ENCODE measurements at regions not wholly inside any gene's neighbourhood (a gene's known extent, or its start where the extent isn't known, plus 50 kb on each side); places are given as distances from the start of the nearest gene placed in this dataset.

GRCh38 chr18:71018816-71019215 is 730.0 kb downstream of the SOCS6 start:
- H3K4me3 Mint-ChIP-seq = no peak overlapping the region
- no peak overlapping the region for H3K27ac Mint-ChIP-seq
- no peak for DNase-seq
- ATAC-seq (ENCODE audit: low read depth in 2 of 2) = no peak
- H3K27me3 Mint-ChIP-seq = no peaks in the 10 kb centered on the region
- H3K4me1 Mint-ChIP-seq = no peaks in the 10 kb centered on the region
- H3K9me3 Mint-ChIP-seq = peaks cover 0 to 6% (median 3%) of the 10 kb centered on the region in 7 donors
- no peaks in the 10 kb centered on the region for H3K36me3 Mint-ChIP-seq

- Mint-ChIP-seq H3K4me1 (no peaks in the 10 kb centered on the region), H3K4me3 (no peak overlapping the region), H3K36me3 (no peaks in the 10 kb centered on the region), H3K27me3 (no peaks in the 10 kb centered on the region), H3K27ac (no peak overlapping the region), H3K9me3 (peaks cover 0 to 6% (median 0%) of the 10 kb centered on the region in 7 donors)
- no peak for DNase-seq
- ATAC-seq (ENCODE audit: low read depth in 2 of 2) = no peak
These were observed 723.9 kb downstream of the SOCS6 start for GRCh38 chr18:71012789-71013188.

- Mint-ChIP-seq H3K36me3 (no peaks in the 10 kb centered on the region), H3K27ac (no peak overlapping the region), H3K27me3 (no peaks in the 10 kb centered on the region), H3K9me3 (peaks cover 0 to 6% (median 0%) of the 10 kb centered on the region in 7 donors), H3K4me1 (no peaks in the 10 kb centered on the region), H3K4me3 (no peak overlapping the region)
- no peak for DNase-seq
- ATAC-seq (ENCODE audit: low read depth in 2 of 2) = no peak
These were observed 722.5 kb downstream of the SOCS6 start for GRCh38 chr18:71011389-71011788.

GRCh38 chr18:71008257-71008656 is 719.4 kb downstream of the SOCS6 start:
- no peak overlapping the region for H3K4me3 Mint-ChIP-seq
- peaks cover 0 to 6% (median 3%) of the 10 kb centered on the region in 7 donors for H3K9me3 Mint-ChIP-seq
- ATAC-seq (ENCODE audit: low read depth in 2 of 2) = no peak
- no peak overlapping the region for H3K27ac Mint-ChIP-seq
- H3K4me1 Mint-ChIP-seq = no peaks in the 10 kb centered on the region
- no peak for DNase-seq
- no peaks in the 10 kb centered on the region for H3K27me3 Mint-ChIP-seq
- no peaks in the 10 kb centered on the region for H3K36me3 Mint-ChIP-seq

- Mint-ChIP-seq H3K27ac (no peak overlapping the region), H3K9me3 (peaks cover 0 to 12% (median 2%) of the 10 kb centered on the region in 7 donors), H3K4me3 (no peak overlapping the region), H3K4me1 (no peaks in the 10 kb centered on the region), H3K27me3 (no peaks in the 10 kb centered on the region), H3K36me3 (no peaks in the 10 kb centered on the region)
- DNase-seq (no peak), ATAC-seq (ENCODE audit: low read depth in 2 of 2) (no peak)
These were observed 712.8 kb downstream of the SOCS6 start for GRCh38 chr18:71001597-71001996.

- DNase-seq (no peak), ATAC-seq (ENCODE audit: low read depth in 2 of 2) (no peak)
- Mint-ChIP-seq H3K27me3 (no peaks in the 10 kb centered on the region), H3K4me3 (no peak overlapping the region), H3K4me1 (no peaks in the 10 kb centered on the region), H3K9me3 (peaks cover 0 to 17% (median 4%) of the 10 kb centered on the region in 7 donors), H3K36me3 (no peaks in the 10 kb centered on the region), H3K27ac (no peak overlapping the region)
These were observed 709.6 kb downstream of the SOCS6 start for GRCh38 chr18:70998490-70998889.

GRCh38 chr18:70994116-70994515 is 705.3 kb downstream of the SOCS6 start:
- no peaks in the 10 kb centered on the region for H3K27me3 Mint-ChIP-seq
- H3K27ac Mint-ChIP-seq = no peak overlapping the region
- ATAC-seq (ENCODE audit: low read depth in 2 of 2) (no peak), DNase-seq (no peak)
- peaks cover 0 to 17% (median 5%) of the 10 kb centered on the region in 7 donors for H3K9me3 Mint-ChIP-seq
- no peak overlapping the region for H3K4me3 Mint-ChIP-seq
- H3K4me1 Mint-ChIP-seq = no peaks in the 10 kb centered on the region
- H3K36me3 Mint-ChIP-seq = no peaks in the 10 kb centered on the region

- DNase-seq (no peak), ATAC-seq (ENCODE audit: low read depth in 2 of 2) (no peak)
- H3K4me1 Mint-ChIP-seq = no peaks in the 10 kb centered on the region
- no peak overlapping the region for H3K27ac Mint-ChIP-seq
- no peaks in the 10 kb centered on the region for H3K36me3 Mint-ChIP-seq
- H3K9me3 Mint-ChIP-seq = peaks cover 0 to 20% (median 7%) of the 10 kb centered on the region in 7 donors
- H3K27me3 Mint-ChIP-seq = no peaks in the 10 kb centered on the region
- no peak overlapping the region for H3K4me3 Mint-ChIP-seq
These were observed 702.7 kb downstream of the SOCS6 start for GRCh38 chr18:70991577-70991976.

GRCh38 chr18:70985948-70986347 is 697.1 kb downstream of the SOCS6 start:
- Mint-ChIP-seq H3K9me3 (peaks cover 12 to 30% (median 19%) of the 10 kb centered on the region in 7 donors), H3K27me3 (no peaks in the 10 kb centered on the region), H3K27ac (no peak overlapping the region), H3K4me3 (no peak overlapping the region), H3K4me1 (no peaks in the 10 kb centered on the region), H3K36me3 (no peaks in the 10 kb centered on the region)
- ATAC-seq (ENCODE audit: low read depth in 2 of 2) = no peak
- DNase-seq = no peak

GRCh38 chr18:70982292-70982691 is 693.4 kb downstream of the SOCS6 start:
- peaks cover 9 to 25% (median 19%) of the 10 kb centered on the region in 7 donors for H3K9me3 Mint-ChIP-seq
- no peak overlapping the region for H3K4me3 Mint-ChIP-seq
- no peaks in the 10 kb centered on the region for H3K4me1 Mint-ChIP-seq
- DNase-seq (no peak), ATAC-seq (ENCODE audit: low read depth in 2 of 2) (no peak)
- no peaks in the 10 kb centered on the region for H3K27me3 Mint-ChIP-seq
- H3K27ac Mint-ChIP-seq = no peak overlapping the region
- no peaks in the 10 kb centered on the region for H3K36me3 Mint-ChIP-seq

GRCh38 chr18:70981400-70982140 is 692.7 kb downstream of the SOCS6 start:
- ATAC-seq (ENCODE audit: low read depth in 2 of 2) = no peak
- H3K4me1 Mint-ChIP-seq = no peaks in the 10 kb centered on the region
- no peak for DNase-seq
- no peaks in the 10 kb centered on the region for H3K36me3 Mint-ChIP-seq
- H3K27me3 Mint-ChIP-seq = no peaks in the 10 kb centered on the region
- no peak overlapping the region for H3K4me3 Mint-ChIP-seq
- H3K9me3 Mint-ChIP-seq = peaks cover 9 to 25% (median 14%) of the 10 kb centered on the region in 7 donors
- H3K27ac Mint-ChIP-seq = no peak overlapping the region

- ATAC-seq (ENCODE audit: low read depth in 2 of 2) (no peak), DNase-seq (no peak)
- no peaks in the 10 kb centered on the region for H3K36me3 Mint-ChIP-seq
- H3K4me1 Mint-ChIP-seq = no peaks in the 10 kb centered on the region
- no peak overlapping the region for H3K4me3 Mint-ChIP-seq
- H3K27me3 Mint-ChIP-seq = no peaks in the 10 kb centered on the region
- no peak overlapping the region for H3K27ac Mint-ChIP-seq
- peaks cover 0 to 10% (median 7%) of the 10 kb centered on the region in 7 donors for H3K9me3 Mint-ChIP-seq
These were observed 684.8 kb downstream of the SOCS6 start for GRCh38 chr18:70973626-70974025.

- DNase-seq (no peak), ATAC-seq (ENCODE audit: low read depth in 2 of 2) (no peak)
- no peaks in the 10 kb centered on the region for H3K4me1 Mint-ChIP-seq
- H3K9me3 Mint-ChIP-seq = peaks cover 0 to 9% (median 4%) of the 10 kb centered on the region in 7 donors
- no peaks in the 10 kb centered on the region for H3K27me3 Mint-ChIP-seq
- H3K27ac Mint-ChIP-seq = no peak overlapping the region
- H3K36me3 Mint-ChIP-seq = no peaks in the 10 kb centered on the region
- no peak overlapping the region for H3K4me3 Mint-ChIP-seq
These were observed 677.6 kb downstream of the SOCS6 start for GRCh38 chr18:70966419-70966818.

- peaks cover 0 to 4% (median 1%) of the 10 kb centered on the region in 7 donors for H3K9me3 Mint-ChIP-seq
- no peak for ATAC-seq (ENCODE audit: low read depth in 2 of 2)
- no peaks in the 10 kb centered on the region for H3K4me1 Mint-ChIP-seq
- H3K4me3 Mint-ChIP-seq = no peak overlapping the region
- DNase-seq = no peak
- no peaks in the 10 kb centered on the region for H3K36me3 Mint-ChIP-seq
- no peaks in the 10 kb centered on the region for H3K27me3 Mint-ChIP-seq
- H3K27ac Mint-ChIP-seq = no peak overlapping the region
These were observed 673.1 kb downstream of the SOCS6 start for GRCh38 chr18:70961939-70962338.
